AML-193 (cell line): ENCODE measurements at regions not wholly inside any gene's neighbourhood (a gene's known extent, or its start where the extent isn't known, plus 50 kb on each side); places are given as distances from the start of the nearest gene placed in this dataset.
"Not testable (repeated sequence)": the region's sequence is repeated elsewhere in the genome, so short reads cannot be mapped to it uniquely, and the experiment has no call there.

ENCODE experiments used
- DNase-seq, 2 experiments: peaks; one replicate each; lab custom pipeline; 2025; lab: John Stamatoyannopoulos, UW

- DNase-seq, result not testable (repeated sequence)
Observed at GRCh38 chr15:85196697-85197096, 183.7 kb upstream of the AKAP13 start.

- not testable (repeated sequence) for DNase-seq
Observed at GRCh38 chr15:85197582-85197981, 182.8 kb upstream of the AKAP13 start.

GRCh38 chr15:85198432-85198831, 182.0 kb upstream of the AKAP13 start:
- DNase-seq, result not testable (repeated sequence)

- DNase-seq, result not testable (repeated sequence)
Observed at GRCh38 chr15:85200215-85200614, 180.2 kb upstream of the AKAP13 start.

- DNase-seq, result not testable (repeated sequence)
Observed at GRCh38 chr15:85201118-85201793, 179.1 kb upstream of the AKAP13 start.

GRCh38 chr15:85204481-85204880, 175.9 kb upstream of the AKAP13 start:
- not testable (repeated sequence) for DNase-seq

- not testable (repeated sequence) for DNase-seq
Observed at GRCh38 chr15:85233791-85234325, 146.5 kb upstream of the AKAP13 start.

GRCh38 chr15:85234450-85235196, 145.8 kb upstream of the AKAP13 start:
- not testable (repeated sequence) for DNase-seq

GRCh38 chr15:85244056-85244455, 136.3 kb upstream of the AKAP13 start:
- not testable (repeated sequence) for DNase-seq

GRCh38 chr15:85250938-85251542, 129.4 kb upstream of the AKAP13 start:
- not testable (repeated sequence) for DNase-seq

GRCh38 chr15:85253196-85253915, 127.0 kb upstream of the AKAP13 start:
- DNase-seq, result not testable (repeated sequence)

GRCh38 chr15:85254961-85255360, 125.4 kb upstream of the AKAP13 start:
- not testable (repeated sequence) for DNase-seq

GRCh38 chr15:85255502-85255901, 124.9 kb upstream of the AKAP13 start:
- not testable (repeated sequence) for DNase-seq

GRCh38 chr15:85256009-85256997, 124.1 kb upstream of the AKAP13 start:
- DNase-seq, result not testable (repeated sequence)

- not testable (repeated sequence) for DNase-seq
Observed at GRCh38 chr15:85258062-85258445, 122.3 kb upstream of the AKAP13 start.

- not testable (repeated sequence) for DNase-seq
Observed at GRCh38 chr15:85258559-85259209, 121.7 kb upstream of the AKAP13 start.

- DNase-seq, result not testable (repeated sequence)
Observed at GRCh38 chr15:85260526-85260925, 119.9 kb upstream of the AKAP13 start.

GRCh38 chr15:85262461-85263055, 117.8 kb upstream of the AKAP13 start:
- not testable (repeated sequence) for DNase-seq

- DNase-seq, result not testable (repeated sequence)
Observed at GRCh38 chr15:85263842-85264440, 116.5 kb upstream of the AKAP13 start.
